Lower lobe of right lung (tissue), 2 donors: ENCODE measurements at regions not wholly inside any gene's neighbourhood (a gene's known extent, or its start where the extent isn't known, plus 50 kb on each side); places are given as distances from the start of the nearest gene placed in this dataset.

Source experiments
- ATAC-seq, 2 donors: fragments of 200-7000 bp; cut with Tn5 transposase; one replicate each; pipeline ENCODE4 v1.9.1; 2020 to 2022; ENCODE audit warnings: mild to moderate bottlenecking in 2 of 2, moderate library complexity in 2 of 2
- DNase-seq: peaks from one replicate; pipeline ENCODE4 v3.0.0-alpha.2; 2020
- H3K27ac ChIP-seq: fragments of 200-600 bp; one replicate; pipeline ENCODE4 v1.8.0; 2022
- H3K27me3 ChIP-seq: fragments of 200-600 bp; one replicate; pipeline ENCODE4 v1.8.0; 2022; ENCODE audit warnings: low read depth
- H3K36me3 ChIP-seq: fragments of 200-600 bp; one replicate; pipeline ENCODE4 v1.8.0; 2022; ENCODE audit warnings: mild to moderate bottlenecking
- H3K4me1 ChIP-seq: fragments of 200-600 bp; one replicate; pipeline ENCODE4 v1.8.0; 2022
- H3K4me3 ChIP-seq: fragments of 200-600 bp; one replicate; pipeline ENCODE4 v1.8.0; 2022; ENCODE audit warnings: mild to moderate bottlenecking
- H3K9me3 ChIP-seq: fragments of 200-600 bp; one replicate; pipeline ENCODE4 v1.8.0; 2022
- CTCF ChIP-seq: fragments of 200-600 bp; IDR thresholded peaks from one replicate; pipeline ENCODE4 v1.8.0; 2022; ENCODE audit warnings: antibody characterized with exemption, mild to moderate bottlenecking
- intact Hi-C: fragments of 100-400 bp; cut with DNase I; formaldehyde crosslinking; loops from one replicate; pipeline ENCODE4 v1.11.0; 2022
- donor health status: DM: no; HTN: yes; CAD: no; lungs with severe emphysema.

- Histone ChIP-seq H3K4me3 (no peak overlapping the region), H3K9me3 (no peaks in the 10 kb centered on the region), H3K36me3 (no peaks in the 10 kb centered on the region), H3K27ac (no peak overlapping the region), H3K4me1 (no peaks in the 10 kb centered on the region), H3K27me3 (no peaks in the 10 kb centered on the region)
- DNase-seq: peak; percentile 63
- intact Hi-C loops: no loop called here
- ATAC-seq: peak; percentile 66 to 92
- TF ChIP-seq CTCF: no peak
These were observed 155.6 kb downstream of the COG6 start for GRCh38 chr13:39811051-39811450.

- Histone ChIP-seq H3K36me3 (no peaks in the 10 kb centered on the region), H3K9me3 (no peaks in the 10 kb centered on the region), H3K27ac (no peak overlapping the region), H3K4me3 (no peak overlapping the region), H3K4me1 (no peaks in the 10 kb centered on the region), H3K27me3 (no peaks in the 10 kb centered on the region)
- no peak for ATAC-seq
- TF ChIP-seq CTCF: no peak
- no peak for DNase-seq
- intact Hi-C loops: no loop called here
These were observed 156.2 kb downstream of the COG6 start for GRCh38 chr13:39811696-39812095.

- ATAC-seq: no peak
- DNase-seq: no peak
- Histone ChIP-seq H3K27ac (no peak overlapping the region), H3K36me3 (no peaks in the 10 kb centered on the region), H3K4me1 (no peaks in the 10 kb centered on the region), H3K27me3 (no peaks in the 10 kb centered on the region), H3K9me3 (no peaks in the 10 kb centered on the region), H3K4me3 (no peak overlapping the region)
- peak; percentile 11 for TF ChIP-seq CTCF
- intact Hi-C loops: no loop called here
These were observed 160.1 kb downstream of the COG6 start for GRCh38 chr13:39815345-39816111.

GRCh38 chr13:39816936-39817335 lies 161.5 kb downstream of the COG6 start:
- intact Hi-C loops: no loop called here
- TF ChIP-seq CTCF: no peak
- Histone ChIP-seq H3K4me1 (no peaks in the 10 kb centered on the region), H3K4me3 (no peak overlapping the region), H3K9me3 (no peaks in the 10 kb centered on the region), H3K27me3 (no peaks in the 10 kb centered on the region), H3K36me3 (no peaks in the 10 kb centered on the region), H3K27ac (no peak overlapping the region)
- DNase-seq: no peak
- ATAC-seq: no peak

DNA sequence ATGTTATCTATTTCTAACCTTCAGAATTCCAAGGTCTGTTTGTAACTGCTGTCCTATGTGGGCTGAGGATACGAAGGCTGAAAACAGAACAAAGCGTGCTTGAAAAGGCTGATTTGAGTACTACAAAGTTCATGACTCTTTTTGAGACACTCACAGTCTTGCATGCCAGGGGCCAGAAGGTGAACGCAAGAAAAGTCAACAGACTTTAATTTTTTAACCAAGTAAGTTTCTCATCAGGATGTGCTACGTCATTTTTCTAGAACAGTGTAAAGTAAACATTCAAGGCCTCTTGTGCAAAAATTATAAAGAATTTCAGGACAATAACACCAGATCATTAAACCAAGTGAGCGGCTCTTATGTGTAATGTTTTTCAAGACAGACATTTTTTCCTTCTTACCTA lies 163.5 kb downstream of the COG6 start:
- Histone ChIP-seq H3K27ac (no peak overlapping the region), H3K4me1 (no peaks in the 10 kb centered on the region), H3K4me3 (no peak overlapping the region), H3K9me3 (no peaks in the 10 kb centered on the region), H3K36me3 (no peaks in the 10 kb centered on the region), H3K27me3 (no peaks in the 10 kb centered on the region)
- peak in 1 of 2 donors; percentile 44 for ATAC-seq
- no peak for DNase-seq
- intact Hi-C loops: no loop called here
- TF ChIP-seq CTCF: no peak
